ENCODE measurements at regions not wholly inside any gene's neighbourhood (a gene's known extent, or its start where the extent isn't known, plus 50 kb on each side); places are given as distances from the start of the nearest gene placed in this dataset.

DNA sequence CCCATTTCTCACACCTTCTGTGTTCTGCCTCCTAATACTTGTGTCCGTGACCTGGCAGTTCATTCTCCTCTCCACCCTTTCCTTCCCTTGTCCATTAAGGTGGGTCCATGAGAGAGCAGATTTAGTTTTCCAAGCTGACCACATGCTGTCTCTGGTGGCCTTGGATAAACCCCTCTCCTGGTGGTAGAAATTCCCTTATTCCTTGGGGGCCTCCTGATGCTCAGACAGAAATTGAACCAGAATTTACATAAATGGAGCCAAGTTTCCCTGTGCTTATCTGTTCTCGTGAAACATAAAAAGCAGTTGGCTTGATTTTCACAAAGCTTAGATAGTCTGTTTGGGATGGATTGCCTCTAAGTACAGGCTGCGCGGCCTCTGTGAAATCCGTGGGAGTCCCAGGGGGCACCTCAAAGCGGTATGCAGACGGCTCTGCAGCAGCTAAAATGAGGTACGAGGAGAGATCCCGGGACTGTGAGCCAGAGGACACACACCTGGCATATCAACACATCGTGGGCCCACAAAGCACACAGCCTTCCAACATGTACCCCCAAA lies 101.0 kb upstream of the NMNAT3 start:
- DNase-seq (ENCODE audit: low read depth), result no peak

DNA sequence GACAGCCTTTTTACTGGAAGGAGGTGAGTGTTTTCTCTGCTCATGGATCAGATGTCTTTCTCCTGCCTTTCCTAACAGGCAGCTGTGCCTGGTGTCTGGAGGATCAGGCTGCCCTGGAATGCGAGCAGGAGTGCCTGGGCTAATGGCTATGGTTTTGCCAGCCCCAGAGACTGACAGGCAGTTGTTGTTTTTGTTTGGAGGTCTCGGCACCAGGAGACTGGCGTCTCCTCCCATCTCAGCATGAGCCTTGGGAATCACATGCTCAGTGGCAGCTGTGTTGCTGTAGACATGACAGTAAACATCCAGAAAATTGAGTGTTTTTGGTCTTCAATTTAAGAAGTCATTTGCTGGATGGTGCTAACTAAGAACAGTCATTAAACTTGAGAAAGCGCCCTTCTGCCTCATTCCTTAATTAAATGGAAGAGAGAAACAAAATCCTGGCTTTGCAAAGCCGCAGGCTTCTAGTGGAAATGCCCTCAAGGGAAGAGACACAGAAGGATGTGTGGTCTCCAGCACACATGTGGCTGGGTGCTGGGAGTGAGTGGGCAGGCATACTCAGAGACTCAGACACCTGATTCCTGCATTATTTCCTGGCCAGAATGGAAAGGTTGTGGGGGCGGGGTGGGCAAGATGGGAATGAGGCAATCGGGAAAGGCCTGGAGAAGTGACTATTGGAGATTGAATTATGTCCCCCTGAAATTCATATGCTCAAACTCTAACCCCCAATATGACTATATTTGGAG lies 97.0 kb upstream of the NMNAT3 start:
- DNase-seq (ENCODE audit: low read depth), result peak; percentile 81

DNA sequence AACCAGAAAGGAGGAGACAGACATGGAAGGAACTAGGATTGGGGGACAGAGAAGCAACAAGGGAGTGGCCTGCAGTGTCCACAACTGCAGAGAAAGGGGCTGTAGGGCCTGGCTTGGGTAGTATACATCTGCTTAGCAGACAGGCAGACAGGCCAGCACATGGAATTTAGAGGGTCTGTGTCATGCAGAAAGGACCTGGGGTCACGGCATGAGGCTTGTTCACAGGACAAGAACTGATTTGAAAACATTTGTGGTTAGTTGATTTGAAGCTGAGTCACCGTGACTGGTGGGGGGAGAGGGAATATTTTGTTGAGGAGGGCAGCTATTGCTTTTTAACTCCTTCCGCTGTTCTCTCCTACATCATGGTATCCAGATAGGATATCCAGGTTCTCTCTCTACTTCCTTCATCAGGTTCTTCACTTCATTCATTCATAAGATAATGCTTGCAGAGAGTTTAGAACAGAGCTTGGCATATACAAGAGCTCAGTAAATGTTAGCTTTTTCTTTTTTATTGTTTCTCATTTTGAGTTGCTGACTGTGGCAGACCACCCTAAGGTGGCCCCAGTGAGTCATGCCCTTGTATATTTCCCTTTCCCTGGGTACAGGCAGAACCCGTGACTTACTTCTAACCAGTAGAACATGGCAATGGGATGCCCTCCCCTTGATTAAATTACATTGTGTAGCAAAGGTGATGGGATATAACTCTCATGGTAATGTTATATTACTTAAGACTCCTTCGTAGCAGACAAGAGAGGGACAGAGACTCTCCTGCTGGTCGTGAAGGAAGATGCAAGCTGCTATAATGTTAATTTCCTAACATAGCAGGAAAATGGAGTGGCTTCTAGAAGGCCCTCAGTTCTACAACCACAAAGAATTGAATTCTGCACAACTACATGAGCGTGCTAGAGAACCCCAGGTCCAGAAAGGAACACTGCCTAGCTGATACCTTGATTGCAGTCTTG lies 95.0 kb upstream of the NMNAT3 start:
- DNase-seq (ENCODE audit: low read depth), result peak; percentile 96

DNA sequence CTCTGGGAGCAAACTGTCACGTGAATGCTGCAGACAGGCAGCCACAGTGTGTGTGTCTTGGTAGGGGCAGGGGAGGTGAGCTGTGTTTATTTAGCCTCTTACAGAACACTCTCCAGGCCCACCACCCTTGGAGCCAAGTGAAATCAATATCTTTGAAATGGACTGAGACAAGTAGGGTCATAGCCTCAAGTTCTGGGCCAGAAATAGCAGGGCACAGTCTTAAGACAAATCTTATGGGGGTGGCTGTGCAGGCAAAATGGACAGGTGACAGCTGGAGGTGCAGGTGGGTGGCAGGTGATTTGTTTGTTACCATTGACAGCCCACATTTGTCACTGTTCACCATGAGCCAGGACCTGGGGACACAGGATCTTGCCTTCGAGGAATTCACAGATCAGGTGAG lies 93.6 kb upstream of the NMNAT3 start:
- DNase-seq (ENCODE audit: low read depth), result no peak

DNA sequence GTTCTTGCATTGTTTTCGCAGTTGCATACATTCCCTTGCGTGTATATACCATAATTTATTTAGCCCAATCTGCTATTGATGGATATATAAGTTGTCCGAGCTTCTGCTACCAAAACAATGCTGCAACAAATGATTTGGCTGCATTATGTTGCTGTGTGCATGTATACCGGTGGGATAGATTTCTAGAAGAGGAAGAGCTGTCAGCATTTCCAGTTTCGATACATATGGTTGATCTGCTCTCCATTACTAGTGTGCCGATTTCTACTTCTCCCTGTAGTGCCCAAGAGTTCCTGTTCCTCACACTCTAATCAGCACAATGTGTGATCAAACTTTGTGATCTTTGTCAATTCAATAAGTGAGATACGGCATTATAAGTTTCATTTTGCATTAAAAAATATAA lies 92.8 kb upstream of the NMNAT3 start:
- DNase-seq (ENCODE audit: low read depth), result no peak

DNA sequence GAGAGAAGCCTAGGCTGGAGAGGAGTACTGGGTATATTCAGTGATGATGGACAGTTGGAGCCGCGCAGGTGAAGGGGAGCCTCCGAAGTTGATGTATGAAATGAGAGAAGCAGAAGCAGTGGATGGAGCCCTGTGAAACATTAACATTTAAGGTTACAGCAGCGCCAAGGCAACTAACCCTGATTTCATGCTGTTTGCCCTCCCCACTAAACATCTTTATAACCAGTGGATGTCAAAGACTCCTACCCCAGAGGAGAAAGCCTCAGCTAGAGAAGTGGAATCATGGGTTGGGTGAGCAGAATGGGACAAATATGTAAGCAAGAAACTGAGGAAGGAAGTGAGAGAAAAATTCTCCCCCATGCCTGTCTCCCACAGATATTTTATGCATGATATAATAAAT lies 92.0 kb upstream of the NMNAT3 start:
- no peak for DNase-seq (ENCODE audit: low read depth)

DNA sequence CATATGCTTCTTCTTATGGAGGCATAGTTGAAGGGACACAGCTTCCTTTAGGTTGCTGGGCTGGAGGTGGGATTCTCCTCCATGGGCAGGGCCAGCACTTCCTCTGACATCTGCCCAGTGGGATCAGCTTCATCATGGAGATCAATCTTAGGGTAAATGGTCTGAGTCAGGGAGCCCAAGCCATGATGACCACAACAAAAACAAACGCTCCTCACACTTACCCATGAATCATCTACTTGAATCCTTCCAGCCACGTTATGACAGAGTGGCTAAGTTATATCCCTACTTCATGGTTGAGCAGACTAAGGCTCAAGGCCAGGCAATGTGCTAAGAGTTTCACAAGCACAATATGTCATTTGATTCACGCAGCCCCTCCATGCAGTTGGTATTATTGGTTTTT lies 87.2 kb upstream of the NMNAT3 start:
- peak; percentile 95 for DNase-seq (ENCODE audit: low read depth)

DNA sequence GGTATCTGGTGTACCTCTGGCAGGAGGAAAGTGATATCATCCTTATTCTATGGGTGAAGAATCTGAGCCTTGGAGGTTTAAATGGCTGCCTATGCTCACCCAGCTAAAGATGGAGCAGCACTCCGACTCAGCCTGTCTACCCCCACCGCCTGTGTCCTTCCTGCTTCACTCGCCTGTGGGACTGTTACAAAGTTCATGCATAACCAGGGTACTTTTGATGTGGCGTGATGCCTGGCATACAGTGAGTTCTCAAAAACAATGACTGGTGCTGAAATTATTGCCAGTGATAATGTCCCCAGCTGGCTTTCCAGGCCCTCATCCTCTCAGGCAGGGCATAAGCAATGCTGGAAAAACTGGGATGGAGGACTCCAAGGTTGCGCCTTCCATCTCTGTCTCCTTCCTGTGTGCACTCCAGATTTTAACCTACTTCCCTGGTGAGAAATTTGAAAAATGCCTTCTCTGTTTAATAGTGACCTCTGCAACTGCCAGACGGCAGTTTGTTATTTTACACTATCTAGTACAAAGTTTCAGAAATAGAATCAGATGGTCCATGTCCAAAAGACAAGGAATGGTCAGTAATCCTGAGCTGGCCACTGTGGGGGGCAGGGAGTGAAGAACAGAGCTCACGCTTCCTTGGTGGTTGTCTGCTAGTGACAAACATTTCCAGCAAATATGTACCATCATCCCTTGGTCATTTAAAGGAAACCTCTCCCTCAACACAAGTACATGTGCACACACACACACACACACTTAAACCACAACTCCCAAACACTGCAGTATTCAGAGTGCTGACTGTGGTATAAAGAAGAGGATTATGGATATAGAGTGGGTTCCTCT lies 86.5 kb upstream of the NMNAT3 start:
- peak; percentile 85 for DNase-seq (ENCODE audit: low read depth)

DNA sequence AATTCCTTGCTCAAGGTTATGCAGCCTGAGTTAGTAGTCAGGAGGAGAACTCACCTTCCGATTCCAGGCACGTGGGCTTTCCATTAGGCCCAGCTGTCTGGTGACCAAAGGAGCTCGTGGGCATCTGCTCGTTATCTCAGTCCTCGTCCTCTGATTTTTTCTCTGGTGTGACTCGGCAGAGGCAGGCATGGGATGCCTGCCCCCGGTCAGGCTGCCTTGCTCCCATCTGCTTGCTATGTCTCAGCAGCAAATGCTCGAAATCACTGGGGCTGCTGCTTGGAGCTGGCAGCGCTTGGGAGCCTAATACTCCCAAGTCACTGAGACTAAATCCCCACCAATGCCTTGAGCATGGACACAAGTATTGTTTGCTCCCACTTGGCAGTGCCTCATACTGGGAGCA lies 84.5 kb upstream of the NMNAT3 start:
- DNase-seq (ENCODE audit: low read depth), result no peak

DNA sequence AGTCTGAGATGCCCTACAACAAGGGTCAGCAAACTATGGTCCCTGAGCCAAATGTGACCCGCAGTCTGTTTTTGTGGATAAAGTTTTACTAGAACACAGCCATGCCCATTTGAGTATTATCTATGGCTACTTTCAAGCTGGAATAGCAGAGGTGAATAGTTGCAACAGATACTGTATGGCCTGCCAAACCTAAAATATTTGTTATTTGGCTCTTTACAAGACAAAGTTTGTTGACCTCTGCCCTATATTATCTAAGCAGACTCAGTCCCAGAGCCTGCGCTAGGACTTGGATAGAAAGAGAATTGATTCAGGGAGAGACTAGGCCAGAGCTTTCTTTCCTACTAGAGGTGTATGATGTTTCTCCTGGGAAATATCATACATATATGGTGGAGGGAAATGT lies 81.7 kb upstream of the NMNAT3 start:
- no peak for DNase-seq (ENCODE audit: low read depth)

DNA sequence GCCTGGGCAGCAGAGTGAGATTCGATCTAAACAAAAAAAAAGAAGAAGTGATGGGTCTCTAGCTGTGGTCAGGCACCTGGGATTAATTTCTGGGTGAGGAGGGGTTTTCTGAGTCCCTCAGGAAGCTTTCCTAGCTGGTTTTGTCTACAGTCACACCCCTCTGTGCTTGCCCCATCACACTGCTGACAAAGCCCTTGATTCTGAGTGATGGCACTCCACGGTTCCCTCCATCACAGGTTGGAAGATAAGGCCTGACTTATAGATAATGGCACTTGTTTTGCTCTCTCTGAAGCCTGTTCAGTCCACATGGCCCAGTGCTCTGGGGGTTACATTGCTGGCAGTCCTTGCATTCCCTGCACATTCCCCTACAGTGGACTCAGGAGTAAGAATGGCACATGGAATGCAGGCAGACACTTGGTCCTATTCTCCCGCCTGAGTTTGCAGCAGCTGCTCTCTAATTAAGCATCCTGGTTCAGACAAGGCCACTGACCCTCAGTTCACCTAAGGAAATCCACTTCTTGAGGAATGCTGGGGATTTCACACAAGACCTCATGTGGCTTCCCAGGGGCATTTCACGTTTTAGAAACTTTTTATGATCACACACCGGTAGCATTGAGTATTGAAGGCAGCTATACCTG lies 81.0 kb upstream of the NMNAT3 start:
- DNase-seq (ENCODE audit: low read depth), result no peak

DNA sequence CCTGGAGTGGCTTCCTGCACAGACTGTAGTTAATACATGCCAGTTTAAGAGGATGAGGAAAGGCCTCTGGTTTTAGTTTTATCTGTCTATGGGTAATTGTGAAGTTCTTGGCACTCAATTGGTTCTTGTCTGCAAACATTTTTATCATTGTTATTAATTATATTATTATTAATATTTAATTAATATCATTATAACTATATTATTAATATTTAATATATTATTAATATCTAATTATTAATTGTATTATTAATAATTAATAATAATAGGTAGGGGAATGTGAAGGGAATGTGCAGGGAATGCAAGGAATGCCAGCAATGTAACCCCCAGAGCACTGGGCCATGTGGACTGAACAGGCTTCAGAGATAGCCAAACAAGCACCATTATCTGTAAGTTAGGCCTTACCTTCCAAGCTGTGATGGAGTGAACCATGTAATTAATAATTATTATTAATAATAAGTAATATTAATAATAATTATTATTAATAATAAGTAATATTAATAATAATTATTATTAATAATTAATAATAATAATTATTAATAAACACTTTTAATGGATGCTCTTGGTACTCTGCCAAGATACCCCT lies 79.8 kb upstream of the NMNAT3 start:
- no peak for DNase-seq (ENCODE audit: low read depth)

DNA sequence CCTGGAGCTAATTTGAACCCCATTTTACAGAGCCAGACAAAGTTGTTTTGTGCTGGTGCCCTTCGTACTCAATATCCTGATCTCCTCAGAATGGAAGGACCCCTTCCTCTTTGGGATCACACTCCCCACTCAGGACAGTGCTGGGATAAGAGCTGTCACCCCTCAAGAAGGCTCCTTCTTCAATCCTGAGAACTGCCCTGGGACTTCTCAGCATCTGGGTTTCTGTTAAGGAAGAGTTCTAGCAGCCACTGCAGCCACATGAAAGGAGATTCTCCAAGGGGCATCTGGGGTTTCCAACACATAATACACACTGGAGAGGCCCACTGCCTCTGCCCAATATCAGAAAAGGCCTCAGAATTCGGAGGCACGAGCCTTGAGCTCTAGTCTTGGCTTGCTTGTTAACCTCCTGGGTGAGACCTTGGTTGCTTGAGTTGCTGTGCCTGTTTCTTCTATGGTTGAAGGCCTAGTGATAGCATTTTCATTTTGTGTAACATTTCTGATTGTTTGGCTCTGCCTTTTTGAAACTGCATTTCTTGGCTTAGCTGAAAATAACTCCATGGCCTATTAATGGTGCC lies 78.8 kb upstream of the NMNAT3 start:
- DNase-seq (ENCODE audit: low read depth), result no peak

DNA sequence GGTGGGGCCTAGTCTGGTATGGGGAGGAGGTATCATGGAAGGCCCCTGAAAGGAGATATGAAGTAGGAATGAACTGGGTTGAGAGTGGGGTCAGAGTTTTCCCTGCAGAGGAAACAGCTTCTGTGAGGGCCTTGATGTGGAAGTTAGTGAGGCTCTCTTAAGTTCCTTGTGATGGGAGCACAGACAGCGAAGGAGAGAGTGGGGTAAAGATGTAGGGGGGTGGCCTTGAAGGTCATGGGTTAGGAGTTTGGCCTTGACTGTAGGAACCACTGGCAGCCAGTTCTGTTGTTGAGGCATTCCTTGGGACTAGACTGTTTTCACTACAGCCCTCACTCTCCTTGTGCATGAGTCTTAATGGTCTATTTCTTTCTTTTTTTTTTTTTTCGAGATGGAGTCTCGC lies 77.8 kb upstream of the NMNAT3 start:
- DNase-seq (ENCODE audit: low read depth), result no peak

DNA sequence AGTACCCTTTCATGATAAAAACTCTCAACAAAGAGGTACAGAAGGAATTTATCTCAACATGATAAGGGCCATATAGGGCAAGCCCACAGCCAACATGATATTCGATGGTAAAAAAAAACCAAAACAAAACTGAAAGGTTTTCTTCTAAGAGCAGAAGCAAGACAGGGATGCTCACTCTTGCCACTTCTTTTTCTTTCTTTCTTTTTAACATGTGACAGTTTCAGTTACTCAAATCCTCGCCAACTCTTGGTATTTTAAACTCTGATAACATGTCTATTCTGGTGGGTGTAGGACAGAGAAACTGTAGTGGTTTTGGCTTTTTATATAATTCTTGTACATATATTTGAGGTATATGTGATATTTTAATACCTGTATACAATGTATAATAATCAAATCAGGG lies 74.0 kb upstream of the NMNAT3 start:
- DNase-seq (ENCODE audit: low read depth), result no peak

DNA sequence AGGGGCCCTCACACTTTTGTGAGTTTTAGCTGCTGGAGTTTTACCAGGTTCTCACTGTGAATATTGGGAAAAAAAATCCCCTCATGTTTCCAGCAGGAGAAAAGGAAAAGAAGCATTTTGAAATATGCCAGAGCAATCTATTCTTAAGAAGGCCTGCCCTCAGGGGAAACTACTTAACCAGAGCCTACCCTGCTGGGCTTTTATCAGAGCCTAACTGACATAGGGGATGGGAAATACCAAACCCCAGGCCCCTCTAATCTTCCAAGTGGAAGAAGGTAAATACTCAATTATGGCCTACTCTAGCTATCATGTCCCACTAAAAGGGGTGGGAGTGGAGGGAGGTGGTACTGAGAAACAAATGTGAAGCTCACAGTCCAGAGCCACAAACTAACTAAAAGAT lies 68.7 kb upstream of the NMNAT3 start:
- no peak for DNase-seq (ENCODE audit: low read depth)

DNA sequence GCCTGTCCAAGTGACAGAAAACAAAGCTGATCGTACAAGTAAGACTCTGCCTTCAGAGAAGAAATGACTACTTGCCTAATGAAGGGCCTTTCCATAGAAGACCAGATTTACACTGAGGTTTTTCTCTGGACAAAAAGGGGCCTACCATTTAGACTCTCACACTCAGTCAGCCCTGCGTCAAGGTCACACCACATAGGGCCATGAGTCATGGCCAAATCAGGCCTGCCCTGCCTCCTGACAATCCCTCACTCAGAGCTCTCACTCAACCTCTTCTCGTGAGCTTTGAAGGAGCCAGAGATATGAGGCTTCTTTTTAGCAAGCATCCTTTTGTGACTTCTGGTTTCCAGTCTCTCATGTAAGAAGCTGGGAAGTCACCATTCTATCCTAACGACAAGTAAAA lies 68.1 kb upstream of the NMNAT3 start:
- DNase-seq (ENCODE audit: low read depth), result peak; percentile 85

DNA sequence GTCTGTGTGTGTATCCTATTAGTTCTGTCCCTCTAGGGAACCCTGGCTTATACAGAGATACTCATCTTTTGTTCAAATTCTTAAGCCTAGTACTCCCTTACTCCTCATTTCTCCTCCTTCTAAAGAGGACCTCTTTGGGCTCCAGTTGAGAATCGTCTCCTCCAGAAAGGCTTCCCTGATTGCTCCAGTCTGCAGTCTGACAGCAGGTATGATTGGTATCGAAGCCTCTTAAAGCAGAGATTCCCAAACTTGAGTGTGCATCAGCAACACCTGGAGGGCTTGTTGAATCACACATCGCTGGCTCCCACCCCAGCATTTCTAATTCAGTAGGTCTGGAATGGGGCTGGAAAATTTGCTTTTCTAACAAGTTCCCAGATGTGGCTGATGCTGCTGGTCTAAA lies 60.9 kb upstream of the NMNAT3 start:
- no peak for DNase-seq (ENCODE audit: low read depth)

DNA sequence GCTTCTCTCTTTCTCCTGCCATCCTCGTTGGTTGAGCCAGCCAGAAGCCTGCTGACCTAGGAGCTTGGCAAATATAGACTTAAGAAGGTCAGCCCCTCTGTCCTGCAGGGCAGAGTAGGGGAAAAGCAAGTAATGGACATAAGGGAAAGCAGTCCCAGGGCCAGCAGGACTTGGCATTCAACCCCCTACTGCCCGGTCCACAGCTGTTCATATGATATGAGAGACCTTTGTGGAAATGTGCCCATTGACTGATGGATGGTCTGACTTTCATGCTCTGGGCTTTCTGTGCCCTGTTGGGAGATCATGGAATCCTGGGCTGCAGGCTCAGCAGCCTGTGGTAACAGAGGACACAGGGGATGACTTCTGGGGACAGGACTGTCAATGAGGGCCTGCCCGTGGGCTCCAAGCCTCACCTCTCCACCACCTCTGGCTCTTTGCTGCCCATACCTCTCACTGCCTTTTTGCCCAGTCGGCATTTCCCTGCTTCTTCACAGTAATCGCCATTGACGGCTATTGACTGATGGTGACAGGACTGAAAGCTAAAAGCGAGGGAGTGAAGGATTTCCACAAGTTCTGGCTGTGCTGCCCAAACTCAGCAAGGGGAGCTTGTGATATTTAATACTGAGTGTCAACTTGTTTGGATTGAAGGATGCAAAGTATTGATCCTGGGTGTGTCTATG lies 60.0 kb upstream of the NMNAT3 start:
- no peak for DNase-seq (ENCODE audit: low read depth)

DNA sequence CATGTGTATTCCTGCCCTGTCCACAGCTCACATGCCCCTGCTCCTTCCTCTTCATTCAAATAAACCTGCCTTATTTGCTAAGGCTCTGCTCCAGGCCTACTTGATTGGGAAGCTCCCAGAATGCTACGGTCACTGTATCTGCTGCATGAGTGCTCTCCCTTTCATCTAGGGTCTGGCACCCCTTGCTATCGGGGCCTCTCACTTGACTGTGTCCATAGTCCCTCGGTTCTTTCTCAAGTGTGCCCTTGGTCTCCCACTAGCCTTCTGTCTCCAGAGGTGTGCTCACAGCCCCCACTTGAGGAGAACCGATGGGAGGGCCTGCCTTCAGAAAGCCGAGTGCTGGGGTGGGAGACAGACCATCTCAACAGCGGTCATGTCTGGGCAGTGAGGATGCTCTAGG lies 57.4 kb upstream of the NMNAT3 start:
- no peak for DNase-seq (ENCODE audit: low read depth)

Data from Daoy (cell line).